Neural progenitor cell (in vitro differentiated cells): ENCODE measurements at regions not wholly inside any gene's neighbourhood (a gene's known extent, or its start where the extent isn't known, plus 50 kb on each side); places are given as distances from the start of the nearest gene placed in this dataset.

Experiments used
- EZH2 ChIP-seq: fragments of 200-600 bp; sonication (generic); IDR thresholded peaks from 2 replicates; pipeline ENCODE4 v1.6.1; 2017; ENCODE audit warnings: antibody characterized with exemption, mild to moderate bottlenecking, moderate library complexity
- EZH2phosphoT487 ChIP-seq: fragments of 200-600 bp; sonication (generic); IDR thresholded peaks from 2 replicates; pipeline ENCODE4 v1.6.1; 2017; ENCODE audit warnings: antibody characterized with exemption
- TF ChIP-seq, protein P1 (sequence below): fragments of 200-600 bp; sonication (generic); IDR thresholded peaks from 2 replicates; pipeline ENCODE4 v1.5.1; 2017; ENCODE audit warnings: antibody characterized with exemption, mild to moderate bottlenecking

DNA sequence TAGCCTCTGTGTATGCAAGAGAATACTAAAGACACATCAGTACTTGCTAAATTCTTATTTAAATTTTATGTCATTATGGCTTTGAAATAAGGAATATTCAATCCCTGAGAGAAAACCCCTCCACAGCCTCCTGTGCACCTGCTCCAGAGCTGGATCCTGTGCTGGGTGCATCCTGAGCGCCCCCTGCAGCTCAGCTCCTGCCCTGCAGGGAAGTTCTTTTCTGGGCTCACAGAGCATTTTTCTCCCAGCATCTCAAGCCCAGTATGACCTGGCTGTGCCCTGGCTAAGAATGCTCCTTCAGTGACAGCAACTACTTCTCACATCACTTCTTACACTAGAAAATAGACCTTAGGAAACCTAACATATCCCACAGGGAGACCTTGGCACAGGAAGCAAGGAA, 1211.7 kb downstream of the TMEM121 start:
- TF ChIP-seq, protein P1, sequence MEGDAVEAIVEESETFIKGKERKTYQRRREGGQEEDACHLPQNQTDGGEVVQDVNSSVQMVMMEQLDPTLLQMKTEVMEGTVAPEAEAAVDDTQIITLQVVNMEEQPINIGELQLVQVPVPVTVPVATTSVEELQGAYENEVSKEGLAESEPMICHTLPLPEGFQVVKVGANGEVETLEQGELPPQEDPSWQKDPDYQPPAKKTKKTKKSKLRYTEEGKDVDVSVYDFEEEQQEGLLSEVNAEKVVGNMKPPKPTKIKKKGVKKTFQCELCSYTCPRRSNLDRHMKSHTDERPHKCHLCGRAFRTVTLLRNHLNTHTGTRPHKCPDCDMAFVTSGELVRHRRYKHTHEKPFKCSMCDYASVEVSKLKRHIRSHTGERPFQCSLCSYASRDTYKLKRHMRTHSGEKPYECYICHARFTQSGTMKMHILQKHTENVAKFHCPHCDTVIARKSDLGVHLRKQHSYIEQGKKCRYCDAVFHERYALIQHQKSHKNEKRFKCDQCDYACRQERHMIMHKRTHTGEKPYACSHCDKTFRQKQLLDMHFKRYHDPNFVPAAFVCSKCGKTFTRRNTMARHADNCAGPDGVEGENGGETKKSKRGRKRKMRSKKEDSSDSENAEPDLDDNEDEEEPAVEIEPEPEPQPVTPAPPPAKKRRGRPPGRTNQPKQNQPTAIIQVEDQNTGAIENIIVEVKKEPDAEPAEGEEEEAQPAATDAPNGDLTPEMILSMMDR, result no peak
- TF ChIP-seq EZH2phosphoT487 (no peak), EZH2 (no peak)
